ENCODE measurements at regions not wholly inside any gene's neighbourhood (a gene's known extent, or its start where the extent isn't known, plus 50 kb on each side); places are given as distances from the start of the nearest gene placed in this dataset.

GRCh38 chr7:28293527-28293835, 112.9 kb upstream of the JAZF1 start:
- no peak for DNase-seq

GRCh38 chr7:28296571-28297483, 115.5 kb upstream of the CREB5 start:
- no peak for DNase-seq

GRCh38 chr7:28297801-28298459, 114.4 kb upstream of the CREB5 start:
- peak; percentile 1 for DNase-seq

- DNase-seq = peak; percentile 73
These were observed 113.3 kb upstream of the CREB5 start for GRCh38 chr7:28298870-28299518.

GRCh38 chr7:28299556-28299955, 112.8 kb upstream of the CREB5 start:
- DNase-seq = no peak

GRCh38 chr7:28300488-28300887, 111.8 kb upstream of the CREB5 start:
- DNase-seq = no peak

- no peak for DNase-seq
These were observed 111.1 kb upstream of the CREB5 start for GRCh38 chr7:28301148-28301641.

GRCh38 chr7:28304290-28304689, 108.0 kb upstream of the CREB5 start:
- DNase-seq = no peak

- no peak for DNase-seq
These were observed 102.4 kb upstream of the CREB5 start for GRCh38 chr7:28309704-28310459.

GRCh38 chr7:28310460-28310848, 101.9 kb upstream of the CREB5 start:
- no peak for DNase-seq

GRCh38 chr7:28311670-28312069, 100.6 kb upstream of the CREB5 start:
- DNase-seq = no peak

GRCh38 chr7:28312948-28313347, 99.4 kb upstream of the CREB5 start:
- no peak for DNase-seq

GRCh38 chr7:28314841-28315240, 97.5 kb upstream of the CREB5 start:
- DNase-seq = no peak

GRCh38 chr7:28315565-28316410, 96.5 kb upstream of the CREB5 start:
- no peak for DNase-seq

GRCh38 chr7:28316489-28316888, 95.8 kb upstream of the CREB5 start:
- DNase-seq = no peak

GRCh38 chr7:28318101-28318762, 94.1 kb upstream of the CREB5 start:
- no peak for DNase-seq

GRCh38 chr7:28323833-28324232, 88.5 kb upstream of the CREB5 start:
- DNase-seq = no peak

GRCh38 chr7:28328146-28328545, 84.2 kb upstream of the CREB5 start:
- no peak for DNase-seq

GRCh38 chr7:28328822-28329660, 83.3 kb upstream of the CREB5 start:
- DNase-seq = no peak

- DNase-seq = no peak
These were observed 82.5 kb upstream of the CREB5 start for GRCh38 chr7:28329661-28330363.
